Sigmoid colon (tissue), 4 donors: ENCODE measurements at regions not wholly inside any gene's neighbourhood (a gene's known extent, or its start where the extent isn't known, plus 50 kb on each side); places are given as distances from the start of the nearest gene placed in this dataset.

Source experiments
- CTCF ChIP-seq, 4 experiments: fragments of 450-650 bp in 3 of 4; fragments of 200-600 bp in 1 of 4; IDR thresholded peaks; one replicate each; pipeline ENCODE4 v1.5.1; 2016 to 2019; ENCODE audit warnings: antibody characterized with exemption in 4 of 4, mild to moderate bottlenecking in 3 of 4, moderate library complexity in 2 of 4
- EP300 ChIP-seq, 4 donors: sonication (generic); formaldehyde crosslinking; IDR thresholded peaks; one replicate each; pipeline ENCODE4 v1.6.1; 2017; ENCODE audit warnings: antibody characterized with exemption in 4 of 4
- POLR2A ChIP-seq, 2 donors: fragments of 450-650 bp; IDR thresholded peaks; one replicate each; pipeline ENCODE4 v1.6.1; 2016; ENCODE audit warnings: antibody characterized with exemption in 2 of 2, mild to moderate bottlenecking in 2 of 2, moderate library complexity in 2 of 2
- POLR2AphosphoS5 ChIP-seq, 4 donors: sonication (generic); formaldehyde crosslinking; IDR thresholded peaks; one replicate each; pipeline ENCODE4 v1.6.1; 2017; ENCODE audit warnings: antibody characterized with exemption in 4 of 4

DNA sequence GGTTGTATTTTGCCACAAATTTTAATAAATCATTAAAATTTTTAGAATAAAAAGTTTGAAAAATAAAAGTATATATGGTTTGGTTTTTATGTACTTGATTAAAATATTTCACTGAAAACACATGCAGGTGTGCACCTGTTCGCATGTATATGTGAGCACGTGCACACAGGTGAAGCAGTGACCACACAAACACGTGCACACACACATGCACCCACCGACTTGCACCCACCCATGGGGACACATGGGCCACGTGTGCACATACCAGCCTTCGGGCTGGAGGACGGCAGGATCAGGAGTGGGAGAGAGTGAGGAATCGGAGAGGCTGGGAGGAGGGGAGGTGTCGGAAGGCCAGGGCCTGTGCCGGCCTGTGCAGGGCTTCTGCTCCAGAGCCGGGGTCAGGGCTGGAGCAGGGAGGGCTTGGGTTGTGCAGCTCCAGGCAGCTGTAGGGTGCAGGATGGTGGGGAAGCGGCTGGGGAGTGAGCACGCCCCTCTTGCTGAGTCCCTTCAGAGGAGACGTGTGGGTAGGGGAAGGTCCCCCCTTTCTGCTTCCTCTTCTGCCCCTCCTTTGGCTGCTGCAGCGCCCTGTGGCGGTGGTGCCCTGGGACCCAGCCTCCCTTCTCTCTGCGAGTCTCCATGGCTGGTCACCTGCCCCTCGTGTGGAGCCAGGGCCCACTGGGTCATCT lies 106.9 kb upstream of the HDAC4 start:
- no peak for TF ChIP-seq CTCF (IDR thresholded peaks at IDR 0.05)
- no peak for TF ChIP-seq POLR2AphosphoS5 (IDR thresholded peaks at IDR 0.05)
- TF ChIP-seq POLR2A (IDR thresholded peaks at IDR 0.05) = no peak
- TF ChIP-seq EP300 (IDR thresholded peaks at IDR 0.05) = no peak
